Upper lobe of left lung (tissue), 4 donors: ENCODE measurements at regions not wholly inside any gene's neighbourhood (a gene's known extent, or its start where the extent isn't known, plus 50 kb on each side); places are given as distances from the start of the nearest gene placed in this dataset.

Source experiments
- EP300 ChIP-seq, 4 donors: sonication (generic); formaldehyde crosslinking; IDR thresholded peaks; one replicate each; pipeline ENCODE4 v1.5.1; 2017; ENCODE audit warnings: antibody characterized with exemption in 4 of 4, control low read depth in 2 of 4
- POLR2A ChIP-seq, 4 donors: fragments of 450-650 bp; IDR thresholded peaks; one replicate each; pipeline ENCODE4 v1.5.1; 2016 to 2017; ENCODE audit warnings: antibody characterized with exemption in 4 of 4, mild to moderate bottlenecking in 2 of 4
- POLR2AphosphoS5 ChIP-seq, 2 donors: sonication (generic); formaldehyde crosslinking; IDR thresholded peaks; one replicate each; pipeline ENCODE4 v1.5.1; 2017; ENCODE audit warnings: antibody characterized with exemption in 2 of 2
- TF ChIP-seq, protein P1 (sequence below), 6 experiments: fragments of 450-650 bp in 4 of 6; fragments of 200-600 bp in 2 of 6; sonication (generic) in 2 of 6; IDR thresholded peaks; one replicate each; pipeline ENCODE4 v1.5.1; 2016 to 2019; ENCODE audit warnings: antibody characterized with exemption in 6 of 6

- TF ChIP-seq POLR2A (IDR thresholded peaks at IDR 0.05) (no peak), POLR2AphosphoS5 (IDR thresholded peaks at IDR 0.05) (no peak), EP300 (IDR thresholded peaks at IDR 0.05) (no peak)
- TF ChIP-seq, protein P1, sequence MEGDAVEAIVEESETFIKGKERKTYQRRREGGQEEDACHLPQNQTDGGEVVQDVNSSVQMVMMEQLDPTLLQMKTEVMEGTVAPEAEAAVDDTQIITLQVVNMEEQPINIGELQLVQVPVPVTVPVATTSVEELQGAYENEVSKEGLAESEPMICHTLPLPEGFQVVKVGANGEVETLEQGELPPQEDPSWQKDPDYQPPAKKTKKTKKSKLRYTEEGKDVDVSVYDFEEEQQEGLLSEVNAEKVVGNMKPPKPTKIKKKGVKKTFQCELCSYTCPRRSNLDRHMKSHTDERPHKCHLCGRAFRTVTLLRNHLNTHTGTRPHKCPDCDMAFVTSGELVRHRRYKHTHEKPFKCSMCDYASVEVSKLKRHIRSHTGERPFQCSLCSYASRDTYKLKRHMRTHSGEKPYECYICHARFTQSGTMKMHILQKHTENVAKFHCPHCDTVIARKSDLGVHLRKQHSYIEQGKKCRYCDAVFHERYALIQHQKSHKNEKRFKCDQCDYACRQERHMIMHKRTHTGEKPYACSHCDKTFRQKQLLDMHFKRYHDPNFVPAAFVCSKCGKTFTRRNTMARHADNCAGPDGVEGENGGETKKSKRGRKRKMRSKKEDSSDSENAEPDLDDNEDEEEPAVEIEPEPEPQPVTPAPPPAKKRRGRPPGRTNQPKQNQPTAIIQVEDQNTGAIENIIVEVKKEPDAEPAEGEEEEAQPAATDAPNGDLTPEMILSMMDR (IDR thresholded peaks at IDR 0.05) = no peak
Observed at GRCh38 chr5:163089926-163090325, 347.5 kb upstream of the CCNG1 start.
